Myocyte (in vitro differentiated cells): ENCODE measurements at regions not wholly inside any gene's neighbourhood (a gene's known extent, or its start where the extent isn't known, plus 50 kb on each side); places are given as distances from the start of the nearest gene placed in this dataset.

Experiments used
- DNase-seq: peaks from one replicate; pipeline ENCODE4 v3.0.0-alpha.2; 2012; ENCODE audit warnings: low read depth

DNA sequence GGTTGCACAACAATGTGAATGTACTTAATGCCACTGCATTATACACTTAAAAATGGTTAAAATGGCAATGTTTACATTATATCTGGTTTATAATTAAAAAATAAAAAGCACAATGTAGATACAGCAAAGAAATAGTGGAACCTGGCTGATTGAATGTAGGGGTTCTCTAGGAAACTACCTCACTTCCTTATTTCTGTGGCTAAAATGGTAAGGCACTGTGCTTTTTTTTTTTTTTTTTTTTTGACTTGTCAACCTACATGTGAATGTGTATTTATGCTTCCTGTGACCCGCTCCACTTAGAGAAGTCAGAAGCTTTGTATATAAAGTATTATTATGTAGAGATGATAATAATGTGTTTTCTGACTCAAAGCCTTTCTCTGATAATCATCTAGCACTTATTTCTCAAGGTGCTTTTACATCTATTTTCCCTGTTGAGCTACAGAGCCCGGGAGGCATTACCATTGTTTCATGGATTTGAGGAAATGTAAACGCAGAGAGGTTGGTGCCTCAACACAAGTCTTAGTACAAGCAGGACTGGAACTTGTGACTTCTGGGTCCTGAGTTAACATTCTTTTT lies 55.0 kb downstream of the SOX4 start:
- no peak for DNase-seq

GRCh38 chr6:21653323-21653722 lies 59.8 kb downstream of the SOX4 start:
- DNase-seq, result no peak

DNA sequence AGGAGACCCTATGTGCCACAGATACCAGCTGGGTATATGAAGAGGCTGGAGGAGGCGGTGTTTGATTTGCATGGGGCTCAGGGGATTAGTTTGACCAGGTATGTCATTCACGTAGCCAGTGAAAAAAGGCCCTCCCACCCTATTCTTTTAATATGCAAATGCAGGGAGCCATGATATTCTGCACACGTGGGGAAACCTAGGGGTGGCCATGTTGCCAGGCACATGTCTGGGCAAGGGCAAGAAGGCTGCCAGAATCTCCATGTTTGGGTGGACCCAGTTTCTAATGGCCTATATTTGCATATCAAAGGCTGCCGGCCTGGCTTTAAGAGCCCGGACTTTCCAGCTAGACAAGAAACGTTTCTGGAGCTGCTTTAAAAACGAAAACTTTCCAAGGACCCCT lies 60.4 kb downstream of the SOX4 start:
- no peak for DNase-seq

- DNase-seq, result no peak
Observed at GRCh38 chr6:21654361-21654760, 60.8 kb downstream of the SOX4 start.

DNA sequence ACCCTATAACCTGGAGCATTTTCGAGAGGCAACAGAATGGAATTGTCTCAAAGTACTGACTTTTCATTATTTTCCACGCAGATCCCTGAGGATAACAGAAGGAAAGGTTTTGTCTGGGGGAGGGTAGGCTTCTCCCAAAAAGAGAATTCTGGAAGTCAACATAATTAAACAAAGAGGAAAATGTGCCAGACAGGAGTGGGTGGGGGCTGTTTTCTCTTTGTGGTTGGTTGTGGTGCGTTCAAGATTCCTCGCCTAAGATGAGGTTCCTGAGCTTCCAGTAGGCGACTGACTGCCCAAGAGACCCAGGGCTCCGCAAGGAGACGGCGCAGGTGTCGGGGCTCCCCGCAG lies 70.4 kb downstream of the SOX4 start:
- no peak for DNase-seq

DNA sequence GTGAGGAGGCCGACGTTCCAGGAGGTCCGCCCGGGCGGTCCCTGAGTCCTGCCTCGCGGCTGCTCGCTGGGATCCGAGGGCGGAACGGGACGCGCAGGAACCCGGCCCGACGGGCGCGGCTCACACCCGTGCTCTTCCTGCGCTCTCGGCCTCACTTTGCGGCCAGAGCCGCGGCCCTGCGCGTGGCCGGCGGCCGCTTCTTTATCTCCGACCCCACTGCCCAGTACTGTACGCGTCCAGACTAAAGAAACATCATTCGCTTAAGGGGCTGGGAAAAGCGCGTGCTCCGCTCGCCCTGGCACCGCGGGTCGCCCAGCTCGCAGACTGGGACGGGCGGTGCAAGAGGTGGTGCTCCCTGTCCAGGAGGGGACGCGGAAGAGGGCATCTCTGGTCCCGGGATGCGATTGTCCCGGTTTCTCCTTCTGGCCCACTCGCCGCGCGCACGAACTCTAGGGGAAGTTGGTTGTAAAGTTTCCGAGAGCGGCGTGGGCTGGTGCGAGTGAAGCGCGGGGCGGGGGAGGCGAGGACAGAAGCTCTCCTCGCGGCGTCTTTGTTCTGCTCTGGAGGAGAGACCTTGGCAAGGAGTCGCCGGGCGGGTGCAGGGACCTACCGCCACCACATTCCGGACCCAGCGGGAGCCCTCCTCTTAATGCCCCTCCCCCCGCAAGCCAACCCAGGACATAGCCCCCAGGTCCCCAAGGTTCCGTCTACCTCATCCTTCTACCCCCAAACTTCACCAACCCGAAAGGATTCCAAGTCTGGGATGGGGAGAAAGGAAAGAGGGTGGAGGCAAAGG lies 71.0 kb downstream of the SOX4 start:
- no peak for DNase-seq

- DNase-seq, result no peak
Observed at GRCh38 chr6:21665110-21665391, 71.5 kb downstream of the SOX4 start.

DNA sequence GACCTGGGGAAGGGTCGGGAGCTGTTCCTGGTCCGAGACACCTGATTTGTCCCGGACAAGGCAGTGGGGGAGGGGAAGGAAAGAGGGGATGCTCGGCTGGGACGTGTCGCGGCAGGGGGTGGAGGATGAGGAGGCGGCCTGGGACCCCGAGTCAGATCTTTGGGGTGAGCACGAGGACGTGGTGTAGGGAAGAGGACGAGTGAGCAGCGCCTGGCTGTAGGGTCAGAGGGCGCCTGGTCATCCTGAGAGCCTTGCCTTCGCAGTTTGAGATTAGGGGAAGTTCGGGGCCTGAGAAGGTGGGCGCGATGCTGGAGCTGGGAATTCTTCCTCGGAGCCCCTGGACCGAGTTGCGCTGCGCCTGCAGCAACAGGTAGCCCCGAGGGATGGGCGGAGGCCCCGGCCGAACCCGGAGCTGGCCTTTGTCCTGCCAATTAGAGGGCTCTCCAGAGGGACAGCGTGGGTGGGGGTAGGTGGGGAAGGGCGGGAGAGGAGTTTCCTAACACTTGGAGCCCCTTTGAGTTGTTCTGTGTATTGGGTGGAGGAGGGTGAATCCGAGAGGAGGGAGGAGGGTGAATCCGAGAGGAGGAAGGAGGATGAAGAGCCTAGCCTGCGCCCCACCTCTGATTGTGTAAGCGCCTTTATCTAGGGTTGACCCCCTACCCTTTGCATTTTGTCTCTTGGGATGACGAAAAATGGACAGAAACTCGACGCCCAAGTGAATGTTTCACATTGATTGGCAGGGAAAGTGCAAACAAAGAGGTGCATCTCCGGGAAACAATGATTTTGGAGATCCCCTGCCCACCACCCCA lies 72.0 kb downstream of the SOX4 start:
- DNase-seq, result no peak

- DNase-seq, result peak; percentile 12
Observed at GRCh38 chr6:21666201-21666691, 72.7 kb downstream of the SOX4 start.

DNA sequence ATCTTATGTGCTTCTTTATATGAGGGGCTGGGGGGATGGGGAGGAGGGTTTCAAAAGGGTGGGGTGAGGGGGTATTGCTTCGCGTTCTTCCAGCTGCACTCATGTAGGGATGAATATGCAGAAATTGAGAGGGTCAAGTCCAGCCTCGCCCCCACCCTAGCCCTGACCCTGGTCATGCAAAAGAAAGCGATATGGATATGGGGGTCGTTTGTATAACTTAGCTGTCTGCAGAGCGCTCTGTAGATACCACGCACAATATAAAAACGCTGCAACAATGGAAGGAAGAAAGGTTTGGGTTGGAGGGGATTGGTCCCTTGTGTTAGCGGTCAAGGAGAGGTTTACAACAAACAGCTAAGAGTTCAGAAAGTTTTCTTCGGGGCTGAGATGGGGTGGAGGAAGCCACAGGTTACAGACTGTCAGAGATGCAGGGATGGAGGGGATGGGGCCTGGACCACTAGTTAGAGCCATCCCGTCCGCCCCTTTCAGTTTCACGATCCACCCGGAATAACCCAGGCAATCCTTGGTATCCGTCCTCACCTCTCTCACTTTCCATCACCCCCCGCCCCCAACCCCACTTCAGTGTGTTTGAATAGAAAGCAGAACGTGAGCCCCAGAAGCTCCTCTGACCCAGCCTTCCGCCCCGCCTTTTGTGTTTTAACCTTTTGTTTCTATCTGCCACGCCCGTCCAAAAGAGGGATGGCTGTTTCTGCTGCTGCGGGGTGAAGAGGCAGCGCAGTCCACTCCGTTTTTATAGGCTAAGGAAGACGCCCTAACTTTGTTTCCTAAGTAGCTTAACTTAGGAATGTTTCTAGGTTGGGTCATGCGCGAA lies 73.5 kb downstream of the SOX4 start:
- DNase-seq, result no peak

DNA sequence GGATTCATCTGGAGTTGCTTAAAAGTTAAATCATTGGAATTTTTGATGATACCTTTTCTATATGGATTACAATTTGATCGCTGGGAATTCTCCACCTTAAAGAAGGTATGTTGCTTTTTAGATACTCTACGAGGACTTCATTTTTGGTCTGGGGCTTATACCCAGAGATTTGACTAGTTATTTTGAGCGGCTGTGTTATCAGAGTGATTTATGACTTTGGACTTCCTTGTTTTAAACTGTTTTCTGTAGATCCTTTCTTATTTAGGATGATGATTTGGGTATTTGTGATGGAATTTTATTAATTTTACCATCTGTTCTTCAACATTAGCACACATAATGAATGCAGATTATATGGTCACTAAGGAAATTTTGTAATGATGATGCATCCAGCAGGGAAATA lies 75.2 kb downstream of the SOX4 start:
- DNase-seq, result no peak

DNA sequence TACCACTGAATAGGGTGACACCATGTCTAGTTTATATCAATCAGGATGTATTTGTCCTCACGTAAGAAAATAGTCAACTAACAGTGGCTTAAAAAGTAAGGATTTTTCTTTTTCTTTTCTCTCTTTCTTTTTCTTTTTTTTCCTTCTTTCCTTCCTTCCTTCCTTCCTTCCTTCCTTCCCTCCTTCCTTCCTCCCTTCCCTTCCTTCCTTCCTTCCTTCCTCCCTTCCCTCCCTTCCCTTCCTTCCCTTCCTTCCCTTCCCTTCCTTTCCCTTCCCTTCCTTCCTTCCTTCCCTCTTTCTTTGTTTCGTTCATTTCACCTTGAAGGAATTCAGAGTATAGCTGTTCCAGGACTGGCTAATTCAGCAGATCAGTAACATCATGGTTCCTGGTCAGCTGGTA lies 83.2 kb downstream of the SOX4 start:
- no peak for DNase-seq

- no peak for DNase-seq
Observed at GRCh38 chr6:21678990-21679389, 85.4 kb downstream of the SOX4 start.

GRCh38 chr6:21679761-21680265 lies 86.3 kb downstream of the SOX4 start:
- DNase-seq, result peak; percentile 48

- DNase-seq, result no peak
Observed at GRCh38 chr6:21680611-21681010, 87.1 kb downstream of the SOX4 start.

GRCh38 chr6:21690489-21690888 lies 96.9 kb downstream of the SOX4 start:
- no peak for DNase-seq

GRCh38 chr6:21691685-21692346 lies 98.3 kb downstream of the SOX4 start:
- DNase-seq, result no peak

DNA sequence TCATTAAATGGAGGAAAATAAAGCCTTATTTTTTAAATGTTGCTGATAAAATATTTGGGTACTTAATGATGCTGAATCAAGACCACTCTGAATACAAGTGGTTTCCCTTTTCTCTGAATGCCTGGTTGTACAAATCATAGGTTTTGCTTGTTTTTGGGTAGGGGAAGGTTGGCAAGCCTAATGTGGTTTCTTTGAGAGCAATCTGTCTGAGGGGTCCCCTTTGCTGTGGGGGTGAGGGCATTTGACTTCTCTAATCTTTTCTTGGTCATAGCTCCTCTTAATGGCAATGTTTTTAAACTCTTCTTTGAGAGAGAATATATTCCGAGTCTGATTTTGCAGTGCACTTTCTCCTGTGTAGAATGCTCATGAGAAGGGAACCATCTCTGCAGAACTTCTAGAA lies 99.2 kb downstream of the SOX4 start:
- no peak for DNase-seq

- DNase-seq, result no peak
Observed at GRCh38 chr6:21694168-21694567, 100.6 kb downstream of the SOX4 start.

DNA sequence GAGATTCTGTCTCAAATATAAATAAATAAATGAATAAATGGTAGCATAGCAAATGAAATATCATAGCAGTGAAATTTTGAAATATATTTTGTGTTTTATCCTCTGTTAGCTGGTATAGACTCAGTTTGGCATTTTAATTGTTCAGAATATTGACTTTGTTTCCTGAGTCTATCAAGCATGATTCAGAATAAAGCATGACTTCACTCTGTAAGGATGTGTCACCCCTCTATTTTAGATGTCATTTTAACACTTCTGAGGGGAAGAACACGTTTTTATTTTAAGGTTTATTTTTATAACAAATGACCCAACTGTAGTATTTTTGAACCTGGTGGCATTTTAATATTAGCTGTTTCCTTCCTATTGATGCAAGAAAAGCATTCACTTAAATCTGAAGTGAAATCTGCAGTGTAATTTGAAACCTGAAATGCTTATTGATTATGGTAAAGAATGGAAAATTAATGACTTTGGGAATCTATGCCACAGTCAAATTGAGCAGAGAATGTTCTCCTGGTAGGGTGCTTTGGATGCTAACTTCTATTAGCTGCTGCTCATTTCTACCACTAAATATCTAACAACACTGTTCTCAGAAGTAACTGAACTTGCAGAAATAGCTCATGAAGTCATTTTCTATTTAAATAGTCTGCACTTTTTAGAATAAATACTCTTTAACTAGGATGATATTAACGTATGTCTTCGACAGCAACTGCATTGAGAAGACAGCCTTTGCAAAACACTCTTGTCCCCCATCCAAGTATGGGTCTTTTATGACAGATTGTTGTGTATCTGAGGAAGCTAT lies 114.2 kb downstream of the SOX4 start:
- peak; percentile 18 for DNase-seq
